ENCODE measurements at regions not wholly inside any gene's neighbourhood (a gene's known extent, or its start where the extent isn't known, plus 50 kb on each side); places are given as distances from the start of the nearest gene placed in this dataset.

DNA sequence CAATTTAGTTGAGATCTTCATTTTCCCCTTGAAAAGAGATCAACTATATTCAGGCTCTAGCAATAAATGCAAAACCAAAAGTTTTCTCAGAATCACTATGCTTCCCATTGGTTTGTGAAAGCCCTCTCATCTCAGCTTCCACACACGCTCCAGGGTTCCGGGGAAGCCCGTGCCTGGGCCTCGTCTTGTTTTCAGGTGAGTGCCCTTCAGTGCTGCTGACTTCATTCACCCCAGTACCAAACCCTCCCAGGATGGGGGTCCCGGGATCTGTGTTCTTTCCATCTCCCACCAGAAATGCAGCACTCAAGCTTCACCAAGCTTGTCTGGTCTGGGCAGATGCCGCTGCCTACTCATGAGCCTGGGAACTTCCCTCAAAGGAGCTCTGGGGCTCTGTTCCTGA, 97.7 kb downstream of the TEX29 start:
- no peak overlapping the region for H2AFZ ChIP-seq (replicated peaks)
- no peaks in the 10 kb centered on the region for H4K20me1 ChIP-seq (ENCODE audit: low read depth)
- no peaks in the 10 kb centered on the region for H3K27me3 ChIP-seq
- no peak overlapping the region for H3K27ac ChIP-seq
- no peak overlapping the region for H3K4me2 ChIP-seq
- TF ChIP-seq EZH2phosphoT487 (IDR thresholded peaks at IDR 0.05) (no peak), EZH2 (IDR thresholded peaks at IDR 0.05) (no peak)
- TF ChIP-seq, protein P1, sequence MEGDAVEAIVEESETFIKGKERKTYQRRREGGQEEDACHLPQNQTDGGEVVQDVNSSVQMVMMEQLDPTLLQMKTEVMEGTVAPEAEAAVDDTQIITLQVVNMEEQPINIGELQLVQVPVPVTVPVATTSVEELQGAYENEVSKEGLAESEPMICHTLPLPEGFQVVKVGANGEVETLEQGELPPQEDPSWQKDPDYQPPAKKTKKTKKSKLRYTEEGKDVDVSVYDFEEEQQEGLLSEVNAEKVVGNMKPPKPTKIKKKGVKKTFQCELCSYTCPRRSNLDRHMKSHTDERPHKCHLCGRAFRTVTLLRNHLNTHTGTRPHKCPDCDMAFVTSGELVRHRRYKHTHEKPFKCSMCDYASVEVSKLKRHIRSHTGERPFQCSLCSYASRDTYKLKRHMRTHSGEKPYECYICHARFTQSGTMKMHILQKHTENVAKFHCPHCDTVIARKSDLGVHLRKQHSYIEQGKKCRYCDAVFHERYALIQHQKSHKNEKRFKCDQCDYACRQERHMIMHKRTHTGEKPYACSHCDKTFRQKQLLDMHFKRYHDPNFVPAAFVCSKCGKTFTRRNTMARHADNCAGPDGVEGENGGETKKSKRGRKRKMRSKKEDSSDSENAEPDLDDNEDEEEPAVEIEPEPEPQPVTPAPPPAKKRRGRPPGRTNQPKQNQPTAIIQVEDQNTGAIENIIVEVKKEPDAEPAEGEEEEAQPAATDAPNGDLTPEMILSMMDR (IDR thresholded peaks at IDR 0.05) = no peak
- H3K4me3 ChIP-seq = no peak overlapping the region
- Mint-ChIP-seq H3K4me3 (no peak overlapping the region), H3K9me3 (peaks cover 4% of the 10 kb centered on the region), H3K27ac (no peak overlapping the region), H3K36me3 (no peaks in the 10 kb centered on the region), H3K4me1 (peaks cover 42% of the 10 kb centered on the region), H3K27me3 (ENCODE audit: insufficient read depth, low read depth) (peaks cover 12% of the 10 kb centered on the region)
- H3K36me3 ChIP-seq = no peaks in the 10 kb centered on the region
- H3K4me1 ChIP-seq = peaks cover 35% of the 10 kb centered on the region
- H3K9me3 ChIP-seq (ENCODE audit: low read depth) = no peaks in the 10 kb centered on the region
- DNase-seq (ENCODE audit: low spot score) = no peak
- no peak overlapping the region for H3K9ac ChIP-seq
- H3K79me2 ChIP-seq (ENCODE audit: low read depth) = no peaks in the 10 kb centered on the region
- no peaks in the 10 kb centered on the region for H3F3A ChIP-seq (ENCODE audit: low read depth)

DNA sequence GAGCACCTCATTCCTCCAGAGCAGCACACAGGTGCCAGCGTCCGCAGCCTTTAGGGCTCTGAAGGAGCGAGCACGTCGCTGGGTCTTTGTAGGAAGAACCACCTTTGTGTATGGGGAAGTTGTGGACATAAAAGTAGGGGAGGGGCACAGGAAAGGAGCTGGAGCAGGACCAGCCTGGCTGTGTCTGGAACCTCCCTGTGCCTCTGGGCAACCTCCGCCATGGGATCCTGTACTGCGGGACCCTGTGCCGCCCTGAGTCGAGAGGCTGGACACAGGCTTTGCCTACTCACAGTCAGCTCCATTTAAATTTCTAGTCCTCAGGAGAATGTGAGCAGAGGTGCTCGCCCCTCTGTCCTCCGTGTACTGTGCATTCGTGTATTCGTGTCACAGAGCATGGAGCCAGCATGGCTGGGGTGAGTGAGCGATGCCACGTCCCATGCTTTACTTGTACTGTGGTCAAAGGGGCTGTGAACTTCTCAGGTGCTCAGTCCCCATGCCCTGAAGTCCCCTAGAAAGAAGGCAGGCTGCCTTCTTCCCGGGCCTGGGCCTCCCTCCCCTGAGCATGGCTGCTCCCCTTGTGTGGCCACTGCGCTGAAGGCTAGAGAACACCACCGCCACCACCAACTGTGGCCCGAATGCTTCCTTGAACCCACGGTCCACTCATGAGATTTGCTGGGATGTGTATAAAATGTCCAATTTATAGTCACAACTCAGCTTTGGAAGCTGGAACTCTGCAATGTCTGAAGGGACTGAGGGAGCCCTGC, 99.9 kb downstream of the TEX29 start:
- DNase-seq (ENCODE audit: low spot score) = no peak
- TF ChIP-seq, protein P1 (IDR thresholded peaks at IDR 0.05) = no peak
- TF ChIP-seq EZH2phosphoT487 (IDR thresholded peaks at IDR 0.05) (no peak), EZH2 (IDR thresholded peaks at IDR 0.05) (no peak)
- H3K4me1 ChIP-seq = peaks cover 14% of the 10 kb centered on the region
- H2AFZ ChIP-seq (replicated peaks) = no peak overlapping the region
- Mint-ChIP-seq H3K4me3 (no peak overlapping the region), H3K27ac (no peak overlapping the region), H3K36me3 (no peaks in the 10 kb centered on the region), H3K9me3 (peaks cover 4% of the 10 kb centered on the region), H3K4me1 (peaks cover 28% of the 10 kb centered on the region), H3K27me3 (ENCODE audit: insufficient read depth, low read depth) (peaks cover 9% of the 10 kb centered on the region)
- H3K9ac ChIP-seq = no peak overlapping the region
- H4K20me1 ChIP-seq (ENCODE audit: low read depth) = no peaks in the 10 kb centered on the region
- no peaks in the 10 kb centered on the region for H3K79me2 ChIP-seq (ENCODE audit: low read depth)
- H3K27ac ChIP-seq = no peak overlapping the region
- H3K27me3 ChIP-seq = no peaks in the 10 kb centered on the region
- no peaks in the 10 kb centered on the region for H3K36me3 ChIP-seq
- no peak overlapping the region for H3K4me3 ChIP-seq
- H3F3A ChIP-seq (ENCODE audit: low read depth) = no peaks in the 10 kb centered on the region
- no peaks in the 10 kb centered on the region for H3K9me3 ChIP-seq (ENCODE audit: low read depth)
- H3K4me2 ChIP-seq = no peak overlapping the region

DNA sequence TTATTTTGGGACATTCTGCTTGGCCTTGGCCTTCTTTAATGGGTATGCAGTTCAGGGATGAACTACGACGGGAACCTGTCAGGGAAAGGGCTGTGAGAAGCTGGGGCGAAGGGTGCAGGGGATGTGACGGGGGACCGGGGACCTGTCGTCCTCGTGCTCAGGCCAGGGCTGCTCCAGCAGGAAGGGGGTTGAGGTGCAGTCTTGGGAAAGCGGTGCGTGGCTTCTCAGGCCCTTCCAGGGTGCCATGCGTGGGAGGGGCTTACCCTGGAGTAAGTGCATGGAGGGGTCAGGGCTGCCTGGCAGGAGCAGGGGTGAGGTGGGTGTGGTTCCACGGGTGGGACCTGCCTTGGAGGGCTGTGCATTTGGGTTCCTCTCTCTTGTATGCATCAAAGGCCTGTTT, 100.8 kb downstream of the TEX29 start:
- H3K9ac ChIP-seq = no peak overlapping the region
- H3K9me3 Mint-ChIP-seq = peaks cover 4% of the 10 kb centered on the region
- H3K79me2 ChIP-seq (ENCODE audit: low read depth) = no peaks in the 10 kb centered on the region
- no peak for TF ChIP-seq EZH2 (IDR thresholded peaks at IDR 0.05)
- TF ChIP-seq EZH2phosphoT487 (IDR thresholded peaks at IDR 0.05) = no peak
- TF ChIP-seq, protein P1 (IDR thresholded peaks at IDR 0.05) = no peak
- peaks cover 11% of the 10 kb centered on the region for H3K27me3 Mint-ChIP-seq (ENCODE audit: insufficient read depth, low read depth)
- H4K20me1 ChIP-seq (ENCODE audit: low read depth) = no peaks in the 10 kb centered on the region
- H3K36me3 ChIP-seq = no peaks in the 10 kb centered on the region
- peaks cover 20% of the 10 kb centered on the region for H3K4me1 Mint-ChIP-seq
- no peak overlapping the region for H3K4me3 Mint-ChIP-seq
- H3K4me2 ChIP-seq = no peak overlapping the region
- no peaks in the 10 kb centered on the region for H3K9me3 ChIP-seq (ENCODE audit: low read depth)
- no peaks in the 10 kb centered on the region for H3F3A ChIP-seq (ENCODE audit: low read depth)
- peaks cover 6% of the 10 kb centered on the region for H3K4me1 ChIP-seq
- DNase-seq (ENCODE audit: low spot score) = no peak
- no peak overlapping the region for H2AFZ ChIP-seq (replicated peaks)
- no peak overlapping the region for H3K4me3 ChIP-seq
- no peaks in the 10 kb centered on the region for H3K36me3 Mint-ChIP-seq
- H3K27ac Mint-ChIP-seq = no peak overlapping the region
- H3K27me3 ChIP-seq = no peaks in the 10 kb centered on the region
- H3K27ac ChIP-seq = no peak overlapping the region
